Liver (tissue), 8 donors: ENCODE measurements at regions not wholly inside any gene's neighbourhood (a gene's known extent, or its start where the extent isn't known, plus 50 kb on each side); places are given as distances from the start of the nearest gene placed in this dataset.

Source experiments
- DNase-seq: peaks from one replicate; pipeline ENCODE4 v3.0.0-alpha.2; 2017; ENCODE audit warnings: low spot score
- H3K27ac ChIP-seq, 2 donors: one replicate each; pipeline ENCODE4 v1.7.0; 2013; ENCODE audit warnings: inconsistent platforms in 2 of 2, low read length in 2 of 2, control low read depth in 1 of 2, low read depth in 1 of 2, mild to moderate bottlenecking in 1 of 2
- H3K27me3 ChIP-seq, 4 donors: one replicate each; pipeline versions ENCODE4 v1.6.1 to v1.7.0; 2013; ENCODE audit warnings: low read length in 3 of 4, inconsistent platforms in 1 of 4, mild to moderate bottlenecking in 1 of 4, moderate library complexity in 1 of 4; ENCODE audit not compliant: control insufficient read depth in 4 of 4, insufficient read depth in 4 of 4
- H3K36me3 ChIP-seq, 4 donors: one replicate each; pipeline versions ENCODE4 v1.6.1 to v1.7.0; 2013; ENCODE audit warnings: low read length in 3 of 4, mild to moderate bottlenecking in 3 of 4, low read depth in 1 of 4, moderate library complexity in 1 of 4; ENCODE audit not compliant: control insufficient read depth in 4 of 4, insufficient read depth in 3 of 4
- H3K4me1 ChIP-seq, 4 donors: one replicate each; pipeline versions ENCODE4 v1.6.1 to v1.7.0; 2013; ENCODE audit warnings: low read length in 3 of 4, mild to moderate bottlenecking in 3 of 4, moderate library complexity in 1 of 4; ENCODE audit not compliant: control insufficient read depth in 4 of 4, insufficient read depth in 4 of 4
- H3K4me3 ChIP-seq, 3 donors: one replicate each; pipeline versions ENCODE4 v1.6.1 to v1.7.0; 2013; ENCODE audit warnings: low read length in 3 of 3, control low read depth in 1 of 3, low read depth in 1 of 3, mild to moderate bottlenecking in 1 of 3
- H3K9ac ChIP-seq, 2 donors: one replicate each; pipeline ENCODE4 v1.7.0; 2013; ENCODE audit warnings: low read length in 2 of 2, mild to moderate bottlenecking in 2 of 2, moderate library complexity in 2 of 2, control low read depth in 1 of 2, low read depth in 1 of 2
- H3K9me3 ChIP-seq, 4 donors: one replicate each; pipeline versions ENCODE4 v1.6.1 to v1.7.0; 2013; ENCODE audit warnings: low read length in 3 of 4; ENCODE audit not compliant: control insufficient read depth in 4 of 4
- EGR1 ChIP-seq, 2 donors: IDR thresholded peaks; 2 replicates each; pipeline ENCODE4 v1.6.1; 2016 to 2018; ENCODE audit warnings: antibody characterized with exemption in 2 of 2, low read depth in 2 of 2
- FOXA1 ChIP-seq: IDR thresholded peaks from 2 replicates; pipeline ENCODE4 v1.6.1; 2016; ENCODE audit warnings: antibody characterized with exemption
- FOXA2 ChIP-seq: IDR thresholded peaks from 2 replicates; pipeline ENCODE4 v1.6.1; 2016; ENCODE audit warnings: antibody characterized with exemption
- GABPA ChIP-seq, 2 donors: IDR thresholded peaks in 1 of 2; conservative IDR thresholded peaks in 1 of 2; 2 replicates each; pipeline ENCODE4 v1.6.1; 2016; ENCODE audit warnings: antibody characterized with exemption in 2 of 2, mild to moderate bottlenecking in 1 of 2, moderate library complexity in 1 of 2
- HNF4A ChIP-seq, 2 donors: conservative IDR thresholded peaks; 2 replicates each; pipeline ENCODE4 v1.6.1; 2016; ENCODE audit warnings: antibody characterized with exemption in 2 of 2, mild to moderate bottlenecking in 2 of 2
- HNF4G ChIP-seq: IDR thresholded peaks from 2 replicates; pipeline ENCODE4 v1.6.1; 2016; ENCODE audit warnings: antibody characterized with exemption
- JUND ChIP-seq, 2 donors: IDR thresholded peaks; 2 replicates each; pipeline ENCODE4 v1.6.1; 2016; ENCODE audit warnings: antibody characterized with exemption in 2 of 2
- NR2F2 ChIP-seq: IDR thresholded peaks from 2 replicates; pipeline ENCODE4 v1.6.1; 2016; ENCODE audit warnings: antibody characterized with exemption
- RAD21 ChIP-seq, 2 donors: IDR thresholded peaks; 2 replicates each; pipeline ENCODE4 v1.6.1; 2016; ENCODE audit warnings: antibody characterized with exemption in 2 of 2, mild to moderate bottlenecking in 2 of 2
- RXRA ChIP-seq, 2 donors: IDR thresholded peaks; 2 replicates each; pipeline ENCODE4 v1.6.1; 2017 to 2018; ENCODE audit warnings: antibody characterized with exemption in 2 of 2, mild to moderate bottlenecking in 1 of 2
- SP1 ChIP-seq: IDR thresholded peaks from 2 replicates; pipeline ENCODE4 v1.6.1; 2018; ENCODE audit warnings: antibody characterized with exemption, mild to moderate bottlenecking
- TAF1 ChIP-seq: conservative IDR thresholded peaks from 2 replicates; pipeline ENCODE4 v1.6.1; 2016; ENCODE audit warnings: antibody characterized with exemption, mild to moderate bottlenecking
- YY1 ChIP-seq: IDR thresholded peaks from 2 replicates; pipeline ENCODE4 v1.6.1; 2016; ENCODE audit warnings: antibody characterized with exemption, mild to moderate bottlenecking
- ZBTB33 ChIP-seq: IDR thresholded peaks from 2 replicates; pipeline ENCODE4 v1.6.1; 2016; ENCODE audit warnings: antibody characterized with exemption
- WGBS: extraction: QIAGEN DNeasy Blood & Tissue Kit; methylation state at CpG from one replicate; pipeline ENCODE4 v1.1.7; 2013; 5-methylcytosine and 5-hydroxymethylcytosine counted together
- TF ChIP-seq, protein P1 (sequence below): IDR thresholded peaks from 2 replicates; pipeline ENCODE4 v1.6.1; 2016; ENCODE audit warnings: antibody characterized with exemption
- TF ChIP-seq, protein P2 (sequence below): fragments of 150-350 bp; IDR thresholded peaks from 2 replicates; pipeline ENCODE4 v1.5.1; 2017; ENCODE audit warnings: improper control_type of control experiment, low read depth, low read length; ENCODE audit not compliant: missing input control
- TF ChIP-seq, protein P3 (sequence below): IDR thresholded peaks from 2 replicates; pipeline ENCODE4 v1.6.1; 2016; ENCODE audit warnings: antibody characterized with exemption, mild to moderate bottlenecking
- TF ChIP-seq, protein P4 (sequence below): IDR thresholded peaks from 2 replicates; pipeline ENCODE4 v1.6.1; 2016; ENCODE audit warnings: antibody characterized with exemption
- donor health status: healthy.
- donor health status: healthy.
- donor health status: healthy.
- donor health status: healthy.
- donor health status: healthy.

- Histone ChIP-seq H3K27ac (no peak overlapping the region), H3K36me3 (no peaks in the 10 kb centered on the region), H3K27me3 (no peaks in the 10 kb centered on the region), H3K4me3 (no peak overlapping the region), H3K4me1 (no peaks in the 10 kb centered on the region), H3K9me3 (no peaks in the 10 kb centered on the region), H3K9ac (no peak overlapping the region)
- no peak for TF ChIP-seq RAD21 (IDR thresholded peaks at IDR 0.05)
- TF ChIP-seq, protein P1, sequence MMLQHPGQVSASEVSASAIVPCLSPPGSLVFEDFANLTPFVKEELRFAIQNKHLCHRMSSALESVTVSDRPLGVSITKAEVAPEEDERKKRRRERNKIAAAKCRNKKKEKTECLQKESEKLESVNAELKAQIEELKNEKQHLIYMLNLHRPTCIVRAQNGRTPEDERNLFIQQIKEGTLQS = no peak
- TF ChIP-seq ZBTB33 = no peak
- no peak for TF ChIP-seq RXRA (IDR thresholded peaks at IDR 0.05)
- no peak for TF ChIP-seq FOXA2
- no peak for TF ChIP-seq NR2F2
- TF ChIP-seq, protein P2, sequence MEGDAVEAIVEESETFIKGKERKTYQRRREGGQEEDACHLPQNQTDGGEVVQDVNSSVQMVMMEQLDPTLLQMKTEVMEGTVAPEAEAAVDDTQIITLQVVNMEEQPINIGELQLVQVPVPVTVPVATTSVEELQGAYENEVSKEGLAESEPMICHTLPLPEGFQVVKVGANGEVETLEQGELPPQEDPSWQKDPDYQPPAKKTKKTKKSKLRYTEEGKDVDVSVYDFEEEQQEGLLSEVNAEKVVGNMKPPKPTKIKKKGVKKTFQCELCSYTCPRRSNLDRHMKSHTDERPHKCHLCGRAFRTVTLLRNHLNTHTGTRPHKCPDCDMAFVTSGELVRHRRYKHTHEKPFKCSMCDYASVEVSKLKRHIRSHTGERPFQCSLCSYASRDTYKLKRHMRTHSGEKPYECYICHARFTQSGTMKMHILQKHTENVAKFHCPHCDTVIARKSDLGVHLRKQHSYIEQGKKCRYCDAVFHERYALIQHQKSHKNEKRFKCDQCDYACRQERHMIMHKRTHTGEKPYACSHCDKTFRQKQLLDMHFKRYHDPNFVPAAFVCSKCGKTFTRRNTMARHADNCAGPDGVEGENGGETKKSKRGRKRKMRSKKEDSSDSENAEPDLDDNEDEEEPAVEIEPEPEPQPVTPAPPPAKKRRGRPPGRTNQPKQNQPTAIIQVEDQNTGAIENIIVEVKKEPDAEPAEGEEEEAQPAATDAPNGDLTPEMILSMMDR = no peak
- no peak for TF ChIP-seq JUND (IDR thresholded peaks at IDR 0.05)
- TF ChIP-seq SP1 = no peak
- TF ChIP-seq HNF4G = no peak
- TF ChIP-seq YY1 = no peak
- TF ChIP-seq TAF1 = no peak
- TF ChIP-seq FOXA1 = no peak
- TF ChIP-seq GABPA (IDR thresholded peaks at IDR 0.05 in 1 of 2, conservative IDR thresholded peaks at IDR 0.05 in 1 of 2) = no peak
- TF ChIP-seq, protein P3, sequence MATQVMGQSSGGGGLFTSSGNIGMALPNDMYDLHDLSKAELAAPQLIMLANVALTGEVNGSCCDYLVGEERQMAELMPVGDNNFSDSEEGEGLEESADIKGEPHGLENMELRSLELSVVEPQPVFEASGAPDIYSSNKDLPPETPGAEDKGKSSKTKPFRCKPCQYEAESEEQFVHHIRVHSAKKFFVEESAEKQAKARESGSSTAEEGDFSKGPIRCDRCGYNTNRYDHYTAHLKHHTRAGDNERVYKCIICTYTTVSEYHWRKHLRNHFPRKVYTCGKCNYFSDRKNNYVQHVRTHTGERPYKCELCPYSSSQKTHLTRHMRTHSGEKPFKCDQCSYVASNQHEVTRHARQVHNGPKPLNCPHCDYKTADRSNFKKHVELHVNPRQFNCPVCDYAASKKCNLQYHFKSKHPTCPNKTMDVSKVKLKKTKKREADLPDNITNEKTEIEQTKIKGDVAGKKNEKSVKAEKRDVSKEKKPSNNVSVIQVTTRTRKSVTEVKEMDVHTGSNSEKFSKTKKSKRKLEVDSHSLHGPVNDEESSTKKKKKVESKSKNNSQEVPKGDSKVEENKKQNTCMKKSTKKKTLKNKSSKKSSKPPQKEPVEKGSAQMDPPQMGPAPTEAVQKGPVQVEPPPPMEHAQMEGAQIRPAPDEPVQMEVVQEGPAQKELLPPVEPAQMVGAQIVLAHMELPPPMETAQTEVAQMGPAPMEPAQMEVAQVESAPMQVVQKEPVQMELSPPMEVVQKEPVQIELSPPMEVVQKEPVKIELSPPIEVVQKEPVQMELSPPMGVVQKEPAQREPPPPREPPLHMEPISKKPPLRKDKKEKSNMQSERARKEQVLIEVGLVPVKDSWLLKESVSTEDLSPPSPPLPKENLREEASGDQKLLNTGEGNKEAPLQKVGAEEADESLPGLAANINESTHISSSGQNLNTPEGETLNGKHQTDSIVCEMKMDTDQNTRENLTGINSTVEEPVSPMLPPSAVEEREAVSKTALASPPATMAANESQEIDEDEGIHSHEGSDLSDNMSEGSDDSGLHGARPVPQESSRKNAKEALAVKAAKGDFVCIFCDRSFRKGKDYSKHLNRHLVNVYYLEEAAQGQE = no peak
- TF ChIP-seq, protein P4, sequence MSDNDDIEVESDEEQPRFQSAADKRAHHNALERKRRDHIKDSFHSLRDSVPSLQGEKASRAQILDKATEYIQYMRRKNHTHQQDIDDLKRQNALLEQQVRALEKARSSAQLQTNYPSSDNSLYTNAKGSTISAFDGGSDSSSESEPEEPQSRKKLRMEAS = no peak
- no peak for TF ChIP-seq HNF4A (conservative IDR thresholded peaks at IDR 0.05)
- no peak for TF ChIP-seq EGR1 (IDR thresholded peaks at IDR 0.05; ENCODE audit: low read depth in 2 of 2)
- DNase-seq = no peak
Observed at GRCh38 chr4:19686456-19686855, 565.2 kb upstream of the SLIT2 start.

- H3K9me3 ChIP-seq = no peaks in the 10 kb centered on the region
- no peaks in the 10 kb centered on the region for H3K27me3 ChIP-seq
- H3K36me3 ChIP-seq = no peaks in the 10 kb centered on the region
- TF ChIP-seq, protein P1 = no peak
- TF ChIP-seq ZBTB33 (no peak), NR2F2 (no peak), HNF4G (no peak), JUND (IDR thresholded peaks at IDR 0.05) (no peak)
- TF ChIP-seq, protein P3 = no peak
- TF ChIP-seq, protein P4 = no peak
- no peak overlapping the region for H3K27ac ChIP-seq
- no peak overlapping the region for H3K4me3 ChIP-seq
- DNase-seq = no peak
- WGBS = 73% methylated on average over 7 of the region's 7 CpGs
- no peak overlapping the region for H3K9ac ChIP-seq
- no peaks in the 10 kb centered on the region for H3K4me1 ChIP-seq
Observed at GRCh38 chr4:19684084-19684483, 567.6 kb upstream of the SLIT2 start.
